Caki2 (cell line): ENCODE measurements at regions not wholly inside any gene's neighbourhood (a gene's known extent, or its start where the extent isn't known, plus 50 kb on each side); places are given as distances from the start of the nearest gene placed in this dataset.

Source experiments
- DNase-seq: peaks from one replicate; pipeline ENCODE4 v3.0.0-alpha.2; 2015; ENCODE audit warnings: low read depth
- in situ Hi-C: cut with HindIII; loops from 2 replicates; pipeline ENCODE4 v1.10.0; 2016; ENCODE audit warnings: low sequenced_read_pairs, low pct_unique_long_range_greater_than_20kb, mixed read lengths

DNA sequence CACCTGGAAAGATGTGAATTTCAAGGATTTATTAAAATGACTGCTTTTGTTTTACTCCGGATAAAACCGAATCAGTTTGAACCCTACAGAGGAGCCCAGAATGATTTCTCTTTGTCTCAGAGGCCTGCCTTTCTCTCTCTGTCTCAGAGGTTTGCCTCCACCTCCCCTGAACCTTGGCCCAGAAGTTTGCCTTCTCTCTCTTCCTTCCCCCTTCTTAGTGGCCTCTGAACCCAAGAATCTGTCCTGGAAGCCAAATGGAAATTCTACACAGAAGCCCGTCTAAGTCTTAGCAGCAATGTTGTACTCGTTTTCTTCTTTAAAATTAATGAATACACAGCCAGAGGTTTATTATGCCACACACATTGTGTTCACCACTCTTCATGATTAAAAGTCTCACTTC, 200.7 kb downstream of the SOCS6 start:
- DNase-seq = no peak
- in situ Hi-C loops = no loop called here

DNA sequence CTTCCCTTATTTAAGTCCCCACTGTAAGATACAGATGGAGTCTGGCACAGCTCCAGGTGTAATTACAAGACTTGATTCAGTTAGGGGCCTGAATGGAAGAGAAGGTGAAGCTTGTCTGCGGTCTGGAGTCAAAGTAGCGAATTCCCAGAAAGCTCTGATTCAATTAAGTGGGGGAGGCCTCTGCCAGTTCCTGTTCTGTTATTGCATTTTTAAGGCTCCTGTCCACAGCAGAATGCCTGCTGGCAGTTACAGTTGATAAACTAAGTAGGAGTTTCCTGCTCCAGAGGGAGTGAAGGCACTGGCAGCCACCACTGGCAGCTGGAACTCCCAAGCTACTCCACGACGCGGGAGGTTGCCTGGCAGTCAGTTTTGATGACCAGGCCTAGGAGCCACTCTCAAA, 181.1 kb downstream of the SOCS6 start:
- DNase-seq = no peak
- in situ Hi-C loops = no loop called here

DNA sequence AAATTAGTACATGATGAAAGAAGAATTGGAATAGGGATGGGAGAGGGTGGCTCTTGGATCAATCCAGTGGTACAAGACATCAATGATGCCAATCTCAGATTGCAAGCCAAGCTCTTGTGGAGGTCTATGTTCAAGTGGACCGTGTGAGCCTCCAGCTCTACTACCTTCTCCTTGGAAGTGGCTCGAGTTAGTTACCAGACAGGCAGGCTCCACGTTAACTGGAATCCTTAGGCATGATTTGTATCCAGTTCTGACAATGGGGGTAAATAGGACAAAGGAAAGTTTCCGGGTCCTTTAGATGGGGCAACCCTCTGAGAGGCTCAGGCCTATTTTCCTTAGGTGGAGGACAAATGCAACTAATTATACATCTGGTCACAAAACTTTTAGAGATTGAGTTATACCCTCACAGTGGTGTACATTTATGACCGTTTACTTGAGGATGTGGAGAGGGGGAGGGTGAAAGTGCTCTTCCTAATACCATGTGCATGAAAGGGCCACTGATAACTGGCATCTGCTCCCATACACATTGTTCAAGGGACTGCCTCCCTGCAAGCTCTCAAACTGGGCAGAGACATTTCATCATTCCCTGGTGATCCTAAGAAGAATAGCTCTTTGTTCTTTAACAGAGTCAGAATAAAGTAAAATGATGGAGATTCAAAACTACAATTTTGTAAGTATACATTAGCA, 180.2 kb downstream of the SOCS6 start:
- no peak for DNase-seq
- in situ Hi-C loops = no loop called here

DNA sequence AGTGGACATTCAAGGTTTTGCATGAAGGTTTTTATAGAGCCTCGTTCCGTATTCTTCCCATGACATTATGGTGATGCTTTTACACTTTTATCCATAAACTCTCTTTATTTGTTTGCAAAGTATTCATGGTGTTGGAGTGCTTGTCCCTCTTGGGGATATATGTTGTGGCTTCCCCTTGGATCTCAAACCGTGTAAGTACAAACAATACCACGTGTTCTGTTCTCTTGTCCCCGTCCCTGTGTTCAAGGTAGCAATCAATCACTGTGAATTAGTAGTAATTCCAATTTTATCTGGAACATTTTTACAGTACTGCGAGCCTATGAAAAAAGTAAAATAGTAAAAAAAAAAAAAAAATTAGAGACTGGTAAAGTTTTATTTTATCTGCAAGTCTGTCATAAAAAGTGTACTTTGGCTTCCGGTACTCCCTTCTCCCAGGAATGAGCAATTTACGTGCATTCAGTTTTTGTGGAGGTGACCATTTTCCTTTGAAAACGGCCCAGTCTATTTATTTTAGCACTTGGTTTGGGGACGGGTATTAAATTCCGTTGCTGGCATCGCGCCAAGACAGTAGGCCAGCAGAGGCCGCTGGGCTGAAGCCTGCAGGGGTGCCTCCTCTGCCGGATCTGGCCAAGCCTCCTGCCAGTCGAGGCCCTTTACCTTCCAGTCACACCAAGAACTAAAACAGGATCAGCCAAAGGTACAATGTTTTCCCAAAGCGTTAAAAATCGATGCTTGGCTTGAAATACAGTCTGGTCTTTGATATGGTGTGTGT, 175.7 kb downstream of the SOCS6 start:
- in situ Hi-C loops = no loop called here
- peak; percentile 21 for DNase-seq

DNA sequence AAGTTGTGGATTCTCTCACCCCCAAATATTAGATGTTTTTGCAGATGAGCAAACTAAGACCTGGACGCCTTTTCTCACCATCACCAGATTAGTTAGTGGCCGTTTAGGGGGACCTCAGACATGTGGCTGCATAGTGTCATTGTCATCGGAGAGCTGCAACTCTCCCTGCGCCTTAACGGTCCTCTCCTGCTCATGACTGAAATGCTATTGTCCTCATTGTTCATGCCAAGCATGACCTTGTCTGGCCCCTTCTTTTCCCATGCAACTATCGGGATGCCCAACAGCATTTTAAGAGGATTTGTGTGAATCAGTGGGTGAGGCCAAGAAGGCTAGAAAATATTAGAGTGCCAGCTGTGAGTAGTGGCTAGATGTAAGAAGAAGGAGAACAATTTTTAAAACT, 174.2 kb downstream of the SOCS6 start:
- in situ Hi-C loops = no loop called here
- DNase-seq = no peak

DNA sequence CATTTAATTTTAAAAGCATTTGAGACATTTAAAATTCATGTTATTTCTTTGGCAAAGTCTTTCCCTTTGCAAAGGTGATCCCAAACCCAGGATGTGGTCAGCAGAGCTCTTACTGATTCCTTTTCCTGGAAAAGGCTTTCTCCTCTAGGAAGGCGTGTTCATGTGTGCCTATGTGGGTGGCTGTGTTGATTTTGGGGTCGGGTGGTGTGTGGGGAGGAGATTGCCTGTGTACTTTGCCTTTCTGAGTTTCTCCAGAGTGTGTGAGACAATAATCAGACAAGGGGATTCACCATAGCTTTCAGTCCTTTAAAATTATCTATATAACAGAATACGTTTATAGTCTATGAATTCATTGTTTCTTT, 173.2 kb downstream of the SOCS6 start:
- in situ Hi-C loops = no loop called here
- no peak for DNase-seq

DNA sequence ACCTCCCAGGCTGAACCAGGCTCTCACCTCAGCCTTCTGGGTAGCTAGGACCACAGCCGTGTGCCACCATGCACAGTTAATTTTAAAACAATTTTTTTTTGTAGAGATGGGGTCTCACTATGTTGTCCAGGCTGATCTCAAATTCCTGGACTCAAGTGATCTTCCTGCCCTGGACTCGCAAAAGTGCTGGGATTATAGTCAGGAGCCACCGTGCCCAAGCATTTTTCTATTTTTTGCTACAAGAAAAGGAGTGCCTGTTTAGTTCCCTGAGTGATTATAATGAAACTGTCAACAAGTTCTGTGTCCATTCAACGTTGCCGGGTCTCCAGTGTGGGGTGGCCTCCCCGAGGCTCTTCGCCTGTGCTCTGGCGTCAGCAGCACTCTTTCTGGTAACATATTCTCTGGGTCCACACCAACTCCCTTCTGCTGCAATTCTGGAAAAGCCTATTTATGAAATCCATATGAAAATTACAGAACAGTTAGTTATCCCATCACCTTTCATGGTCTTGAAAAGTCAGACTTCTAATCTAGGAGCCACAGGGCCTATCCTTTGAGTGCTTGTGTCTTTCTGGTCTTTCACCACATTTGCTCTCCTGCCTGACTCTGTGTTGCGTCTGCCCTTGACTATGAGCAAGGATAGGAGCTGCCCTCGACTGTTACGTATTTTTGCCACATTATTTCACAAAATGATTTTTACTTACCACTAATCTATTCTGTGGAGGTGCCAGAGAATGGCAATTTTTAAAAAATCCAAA, 172.7 kb downstream of the SOCS6 start:
- DNase-seq = no peak
- in situ Hi-C loops = no loop called here

DNA sequence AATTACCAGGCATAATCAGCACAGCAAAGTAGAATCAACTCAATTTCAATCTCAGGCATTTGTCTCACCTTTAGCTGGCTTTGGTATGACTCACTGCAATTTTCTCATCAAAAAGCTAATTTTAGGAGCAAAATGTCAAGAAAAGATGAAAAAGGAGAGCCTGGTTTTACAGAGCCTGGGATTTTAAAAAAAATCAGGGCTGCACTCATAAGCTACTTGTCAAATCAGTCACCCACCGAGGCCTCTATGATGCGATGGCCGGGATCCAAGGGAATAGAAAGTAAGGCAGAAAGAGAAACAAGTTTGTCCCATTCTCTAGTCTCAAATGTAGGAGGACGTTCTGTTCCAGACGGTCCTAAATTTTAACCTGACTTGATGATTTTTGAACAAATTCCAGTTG, 170.9 kb downstream of the SOCS6 start:
- DNase-seq = no peak
- in situ Hi-C loops = no loop called here

DNA sequence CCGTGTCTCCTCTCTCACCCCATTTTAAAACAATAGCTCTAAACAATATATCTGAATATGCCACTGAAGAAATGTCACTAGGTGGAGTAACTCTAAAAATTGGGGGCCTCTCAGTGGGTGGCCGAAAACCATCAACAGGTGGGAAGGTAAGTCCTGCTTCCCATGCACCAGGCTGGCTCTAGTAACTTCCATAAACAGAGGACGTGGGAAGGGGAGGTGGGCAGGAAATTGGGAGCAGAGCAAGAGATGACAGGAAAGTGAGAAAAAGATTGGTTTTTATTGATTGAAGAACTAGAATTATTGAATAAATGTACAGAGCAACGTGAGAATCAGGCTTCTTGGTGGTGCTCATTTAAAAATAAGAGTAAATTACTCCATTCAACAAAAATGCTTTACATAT, 170.4 kb downstream of the SOCS6 start:
- DNase-seq = no peak
- in situ Hi-C loops = no loop called here

DNA sequence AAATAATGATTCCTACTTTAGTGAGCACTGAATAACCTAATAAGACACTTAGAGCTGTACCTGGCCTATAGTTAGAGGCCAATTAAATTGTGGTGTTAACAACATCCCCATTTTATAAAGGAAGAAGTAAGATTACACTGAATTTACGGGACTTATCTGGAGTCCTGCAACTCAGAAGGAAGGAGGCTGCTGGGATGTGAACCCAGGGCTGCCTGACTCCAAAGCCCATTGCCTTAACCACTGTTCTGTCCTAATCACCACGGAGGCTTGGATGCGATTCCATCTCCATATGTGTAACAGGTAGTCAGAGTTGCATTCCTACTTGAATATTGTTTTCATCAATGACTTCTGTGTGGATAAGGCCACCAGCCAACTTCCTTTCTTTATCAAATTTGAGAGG, 168.9 kb downstream of the SOCS6 start:
- in situ Hi-C loops = no loop called here
- DNase-seq = no peak

DNA sequence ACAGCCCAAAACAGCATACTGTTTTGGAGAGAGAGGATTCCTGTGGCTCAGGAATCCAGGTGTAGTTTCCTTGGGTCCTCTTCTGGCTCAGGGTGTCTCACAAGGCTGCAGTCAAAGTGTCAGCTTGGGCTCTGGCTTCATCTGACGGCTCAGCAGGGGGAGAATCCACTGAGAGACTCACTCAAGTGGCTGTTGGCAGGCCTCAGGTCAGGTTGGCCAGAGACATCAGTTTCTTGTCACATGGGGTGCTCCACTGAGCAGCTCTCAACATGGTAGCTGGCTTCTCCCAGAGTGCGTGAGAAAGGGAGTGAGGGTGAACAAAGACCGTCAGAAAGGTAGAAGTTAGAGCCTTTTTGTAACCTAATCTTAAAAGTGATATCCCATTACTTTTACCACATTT, 168.4 kb downstream of the SOCS6 start:
- DNase-seq = no peak
- in situ Hi-C loops = no loop called here

DNA sequence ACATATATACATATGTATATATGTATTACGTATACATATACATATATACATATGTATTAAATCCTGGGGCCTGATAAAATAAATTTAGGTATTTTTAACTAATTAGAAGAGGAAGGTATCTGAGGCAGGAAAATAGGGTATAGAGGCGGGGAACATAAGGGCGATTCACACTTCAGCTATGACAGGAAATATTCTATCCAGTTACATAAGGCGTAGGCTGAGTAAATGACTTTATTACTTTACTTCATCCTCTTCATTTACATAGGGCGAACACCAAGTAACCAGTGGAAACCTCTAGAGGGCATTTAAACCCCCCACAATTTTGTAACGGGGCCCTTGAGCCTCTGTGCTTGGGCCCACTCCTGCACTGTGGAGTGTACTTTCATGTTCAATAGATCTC, 167.5 kb downstream of the SOCS6 start:
- in situ Hi-C loops = no loop called here
- no peak for DNase-seq

DNA sequence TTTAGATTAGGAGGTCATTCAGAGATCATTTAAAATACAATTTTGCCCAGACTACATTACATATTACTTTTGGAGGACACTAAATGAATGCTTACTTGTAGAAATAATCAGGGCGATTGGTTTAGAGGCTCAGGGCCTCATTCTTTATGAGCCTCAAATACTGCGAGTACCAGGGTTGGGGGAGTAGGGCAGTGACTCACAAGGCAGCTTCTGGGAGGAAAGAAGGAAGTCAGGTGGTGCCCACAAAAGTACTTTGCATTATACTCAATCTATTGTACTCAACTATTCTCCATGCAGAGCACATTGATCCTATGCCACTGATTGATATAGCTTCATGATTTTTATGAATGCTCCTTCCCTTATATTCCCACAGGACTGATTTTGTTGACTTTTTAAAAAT, 166.9 kb downstream of the SOCS6 start:
- in situ Hi-C loops = no loop called here
- DNase-seq = no peak

DNA sequence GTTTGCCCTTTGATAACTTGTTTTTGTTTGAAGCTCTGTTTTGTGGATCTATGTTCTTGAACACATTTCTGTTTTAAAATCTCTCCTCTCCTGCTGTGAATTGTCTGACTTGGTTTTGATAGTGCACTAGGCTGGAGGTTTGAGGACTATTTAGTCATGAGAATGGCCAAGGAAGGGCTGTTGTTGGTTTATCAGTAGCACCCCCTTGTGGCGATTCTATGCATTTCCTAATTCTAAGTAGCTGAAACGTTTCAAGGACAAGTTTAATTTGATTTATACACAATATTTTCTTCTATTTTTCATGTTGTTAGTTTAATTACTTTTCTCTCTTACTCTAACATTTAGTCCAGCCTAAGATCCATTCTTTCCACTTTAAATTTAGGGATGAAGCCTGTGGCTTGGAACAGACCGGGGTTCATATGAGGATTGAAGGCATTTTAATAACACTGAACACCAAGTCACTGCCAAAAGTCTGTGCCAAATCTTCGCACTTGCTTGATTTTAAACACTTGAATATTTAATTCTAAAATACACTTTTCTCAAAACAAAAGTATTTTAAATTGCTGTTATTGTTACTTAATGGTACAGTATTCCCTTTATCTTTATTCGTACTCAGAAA, 166.0 kb downstream of the SOCS6 start:
- in situ Hi-C loops = no loop called here
- DNase-seq = peak; percentile 20

DNA sequence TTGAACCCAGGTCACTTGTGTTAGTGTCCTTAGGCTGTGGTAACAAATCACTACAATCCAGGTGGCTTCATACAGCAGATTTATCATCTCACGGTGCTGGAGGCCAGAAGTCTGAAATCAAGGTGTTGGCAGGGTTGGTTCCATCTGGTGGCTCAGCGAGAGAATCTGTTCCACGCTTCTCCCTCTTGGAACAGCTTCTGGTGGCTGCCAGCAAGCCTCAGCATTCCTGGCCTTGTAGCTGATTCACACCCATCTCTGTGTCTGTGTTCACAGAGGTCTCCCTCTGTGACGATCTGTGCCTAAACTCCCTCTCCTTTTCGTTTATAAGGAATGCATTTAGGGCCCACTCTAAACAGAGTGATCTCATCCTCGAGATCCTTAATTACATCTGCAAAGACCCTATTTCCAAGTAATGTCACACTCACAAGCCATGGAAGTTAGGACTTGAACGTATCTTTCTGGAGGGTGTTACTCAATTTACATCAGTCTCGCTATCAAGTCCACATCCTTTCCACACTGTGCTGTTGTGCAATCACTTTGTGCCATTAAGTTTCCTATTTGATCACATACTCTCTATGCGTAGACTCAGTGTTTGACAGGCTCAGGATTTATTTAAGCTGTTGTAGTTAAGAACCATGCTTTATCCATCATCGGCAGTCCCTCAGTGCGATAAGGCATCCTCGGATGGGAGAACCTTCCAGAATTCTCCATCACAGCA, 164.4 kb downstream of the SOCS6 start:
- DNase-seq = no peak
- in situ Hi-C loops = no loop called here

DNA sequence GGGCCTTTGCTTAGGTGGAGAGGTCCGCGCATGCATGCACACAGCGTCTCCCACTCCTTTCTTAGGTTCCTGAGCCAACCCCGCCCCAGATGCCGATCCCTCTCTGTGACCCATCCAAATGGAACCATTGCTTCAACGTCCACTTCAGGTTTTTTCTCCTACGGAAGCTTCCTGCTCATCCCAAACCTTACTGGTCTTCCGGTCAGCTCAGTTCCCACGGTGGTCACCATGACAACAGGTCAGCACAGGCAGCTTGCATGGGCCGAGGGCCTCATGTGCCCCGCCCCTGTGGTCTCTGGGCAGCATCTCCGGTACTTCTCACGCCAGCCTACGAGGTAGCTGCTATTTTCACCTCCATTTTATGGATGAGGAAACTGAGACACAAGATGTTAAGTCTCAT, 163.7 kb downstream of the SOCS6 start:
- in situ Hi-C loops = no loop called here
- no peak for DNase-seq

DNA sequence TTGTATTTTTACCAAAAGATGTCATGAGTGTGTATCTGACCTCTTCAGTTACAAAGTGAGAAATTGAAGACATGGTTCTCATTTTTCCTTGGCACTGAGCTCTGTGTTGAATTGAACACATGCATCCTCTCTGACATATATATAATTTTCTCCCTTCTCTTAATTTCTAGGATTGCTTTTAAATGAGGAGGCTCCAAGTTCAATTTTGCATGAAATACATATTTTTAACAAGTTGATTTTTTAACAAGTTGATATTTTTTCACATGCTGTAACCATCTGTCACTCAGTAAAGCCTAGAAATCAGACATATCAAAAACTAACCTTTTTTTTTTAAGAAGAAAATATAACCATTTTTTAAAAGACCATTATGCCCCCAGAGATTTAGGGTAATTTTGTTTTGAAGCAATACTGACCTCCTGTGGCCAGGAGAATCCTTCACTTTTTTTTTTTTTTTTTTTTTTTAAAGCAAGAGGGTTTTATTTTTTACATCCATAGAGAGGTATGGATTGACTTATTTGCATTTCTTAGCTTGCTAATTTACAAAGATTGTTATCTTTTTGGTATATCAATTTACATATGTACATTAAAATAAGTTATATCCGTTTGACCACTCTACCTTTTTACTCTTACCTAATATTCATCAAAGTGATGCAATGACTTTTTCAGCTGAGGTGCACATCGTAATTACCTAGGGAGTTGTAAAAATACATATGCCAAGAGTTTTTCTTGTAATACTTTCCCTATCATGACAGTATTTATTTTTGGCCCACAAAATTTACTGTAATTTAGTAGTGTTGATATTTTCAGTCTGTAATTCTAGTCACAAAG, 161.8 kb downstream of the SOCS6 start:
- peak; percentile 16 for DNase-seq
- in situ Hi-C loops = no loop called here

DNA sequence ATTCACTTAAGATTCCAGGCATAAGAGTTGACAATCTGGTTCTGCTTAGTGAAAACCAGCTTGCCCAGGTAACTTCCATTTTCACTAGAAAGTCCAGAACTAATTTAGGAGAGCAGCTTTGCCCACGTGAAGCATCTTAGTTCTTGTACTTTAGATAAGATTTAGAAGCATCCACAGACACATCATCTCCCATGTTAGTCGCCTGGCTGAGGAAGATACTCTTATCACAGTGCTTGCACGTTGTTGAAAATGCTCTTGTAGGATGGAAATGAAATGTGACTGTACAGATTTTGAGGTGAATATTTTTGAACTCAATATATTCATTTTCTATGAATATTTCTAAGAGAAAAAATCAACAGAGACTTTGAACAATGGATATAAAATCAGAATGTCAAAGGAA, 159.7 kb downstream of the SOCS6 start:
- in situ Hi-C loops = no loop called here
- no peak for DNase-seq
